GM23338 (cell line): ENCODE measurements at regions not wholly inside any gene's neighbourhood (a gene's known extent, or its start where the extent isn't known, plus 50 kb on each side); places are given as distances from the start of the nearest gene placed in this dataset.

Experiments used
- ATAC-seq: fragments of 200-7000 bp; cut with Tn5 transposase; 3 replicates; pipeline ENCODE4 v1.9.1; 2020
- DNase-seq: peaks from one replicate; pipeline ENCODE4 v3.0.0-alpha.2; 2015; ENCODE audit warnings: low spot score
- H2AFZ ChIP-seq: fragments of 200-600 bp; sonication (generic); 2 replicates; pipeline ENCODE4 v1.8.0; 2016; ENCODE audit warnings: antibody characterized with exemption, mild to moderate bottlenecking, moderate library complexity
- H3F3A ChIP-seq: fragments of 200-600 bp; sonication (generic); replicated peaks from 2 replicates; pipeline ENCODE4 v1.8.0; 2017; ENCODE audit warnings: antibody characterized with exemption, mixed run types, low read depth
- H3K27ac ChIP-seq: fragments of 200-600 bp; sonication (generic); 2 replicates; pipeline ENCODE4 v1.6.1; 2016; ENCODE audit warnings: low read depth
- H3K27me3 ChIP-seq: fragments of 200-600 bp; sonication (generic); 2 replicates; pipeline ENCODE4 v1.8.0; 2016; ENCODE audit warnings: mild to moderate bottlenecking, mixed run types, moderate library complexity; ENCODE audit not compliant: insufficient read depth
- H3K36me3 ChIP-seq: fragments of 200-600 bp; sonication (generic); 2 replicates; pipeline ENCODE4 v1.8.0; 2016; ENCODE audit warnings: mild to moderate bottlenecking; ENCODE audit not compliant: insufficient read depth
- H3K4me1 ChIP-seq: fragments of 200-600 bp; sonication (generic); 2 replicates; pipeline ENCODE4 v1.8.0; 2016; ENCODE audit warnings: mild to moderate bottlenecking, moderate library complexity; ENCODE audit not compliant: insufficient read depth
- H3K4me2 ChIP-seq: fragments of 200-600 bp; sonication (generic); 2 replicates; pipeline ENCODE4 v1.7.1; 2017; ENCODE audit warnings: mixed run types
- H3K4me3 ChIP-seq: fragments of 200-600 bp; sonication (generic); 2 replicates; pipeline ENCODE4 v1.6.1; 2016; ENCODE audit warnings: mixed run types
- H3K79me2 ChIP-seq: fragments of 200-600 bp; sonication (generic); replicated peaks from 2 replicates; pipeline ENCODE4 v1.8.0; 2017; ENCODE audit warnings: mild to moderate bottlenecking; ENCODE audit not compliant: insufficient read depth
- H3K9me2 ChIP-seq: fragments of 200-600 bp; sonication (generic); 2 replicates; pipeline ENCODE4 v1.8.0; 2017; ENCODE audit not compliant: insufficient read depth
- H4K20me1 ChIP-seq: fragments of 200-600 bp; sonication (generic); replicated peaks from 2 replicates; pipeline ENCODE4 v1.8.0; 2017; ENCODE audit warnings: mild to moderate bottlenecking; ENCODE audit not compliant: insufficient read depth
- H3K27ac Mint-ChIP-seq: 2 replicates; pipeline ENCODE4 v1.8.0; 2020; ENCODE audit warnings: inconsistent platforms, mild to moderate bottlenecking, moderate library complexity, mixed read lengths
- H3K27me3 Mint-ChIP-seq: 3 replicates; pipeline ENCODE4 v1.8.0; 2022; ENCODE audit warnings: low read depth, mild to moderate bottlenecking, moderate library complexity, mixed read lengths, inconsistent platforms; ENCODE audit not compliant: insufficient read depth, poor library complexity
- H3K36me3 Mint-ChIP-seq: 3 replicates; pipeline ENCODE4 v1.8.0; 2021; ENCODE audit warnings: low read depth, mild to moderate bottlenecking, inconsistent platforms, moderate library complexity, mixed read lengths
- H3K4me1 Mint-ChIP-seq: 3 replicates; pipeline ENCODE4 v1.8.0; 2020; ENCODE audit warnings: mild to moderate bottlenecking, inconsistent platforms, mixed read lengths
- H3K4me3 Mint-ChIP-seq: 3 replicates; pipeline ENCODE4 v1.8.0; 2021; ENCODE audit warnings: moderate library complexity, mild to moderate bottlenecking, inconsistent platforms, mixed read lengths
- H3K9me3 Mint-ChIP-seq: 3 replicates; pipeline ENCODE4 v1.8.0; 2020; ENCODE audit warnings: moderate library complexity, mild to moderate bottlenecking, inconsistent platforms, mixed read lengths
- CREB1 ChIP-seq: fragments of 250-450 bp; sonication (Bioruptor Pico); IDR thresholded peaks from 2 replicates; pipeline ENCODE4 v1.5.0; 2020; ENCODE audit warnings: low read depth, mild to moderate bottlenecking, moderate library complexity
- CTCF ChIP-seq, 2 experiments: fragments of 200-600 bp in 1 of 2; sonication (generic) in 1 of 2; conservative IDR thresholded peaks; 2 replicates each; pipeline versions ENCODE4 v1.5.1 to v1.6.1; 2016 to 2017; ENCODE audit warnings: antibody characterized with exemption in 2 of 2, low read depth in 2 of 2, mild to moderate bottlenecking in 2 of 2, moderate library complexity in 1 of 2
- ETS1 ChIP-seq: IDR thresholded peaks from 2 replicates; pipeline ENCODE4 v1.6.1; 2016; ENCODE audit warnings: antibody characterized with exemption
- EZH2 ChIP-seq: fragments of 200-600 bp; sonication (generic); IDR thresholded peaks from one replicate; pipeline ENCODE4 v1.8.0; 2017; ENCODE audit warnings: antibody characterized with exemption, mild to moderate bottlenecking, low read depth; ENCODE audit not compliant: unreplicated experiment
- JUNB ChIP-seq: IDR thresholded peaks from one replicate; pipeline ENCODE4 v1.6.1; 2016; ENCODE audit warnings: antibody characterized with exemption; ENCODE audit not compliant: unreplicated experiment
- POLR2AphosphoS5 ChIP-seq: IDR thresholded peaks from 2 replicates; pipeline ENCODE4 v1.6.1; 2016; ENCODE audit warnings: antibody characterized with exemption, low read depth
- ZNF331 ChIP-seq: fragments of 250-450 bp; sonication (Bioruptor Pico); IDR thresholded peaks from 2 replicates; pipeline ENCODE4 v1.5.0; 2020; ENCODE audit warnings: low read depth, mild to moderate bottlenecking, moderate library complexity
- ZNF462 ChIP-seq: fragments of 250-450 bp; sonication (Bioruptor Pico); IDR thresholded peaks from 2 replicates; pipeline ENCODE4 v1.5.0; 2020; ENCODE audit warnings: mild to moderate bottlenecking, moderate library complexity

GRCh38 chr1:222370913-222371675 lies 176.8 kb downstream of the HHIPL2 start:
- Mint-ChIP-seq H3K36me3 (no peaks in the 10 kb centered on the region), H3K9me3 (no peaks in the 10 kb centered on the region), H3K27me3 (no peaks in the 10 kb centered on the region), H3K4me3 (no peak overlapping the region), H3K27ac (no peak overlapping the region), H3K4me1 (no peaks in the 10 kb centered on the region)
- TF ChIP-seq CREB1 (CRISPR knock-in tag), result no peak
- no peak for TF ChIP-seq JUNB
- TF ChIP-seq CTCF (conservative IDR thresholded peaks at IDR 0.05; ENCODE audit: low read depth in 2 of 2), result no peak
- no peak for TF ChIP-seq ZNF462 (CRISPR knock-in tag)
- TF ChIP-seq ZNF331 (CRISPR knock-in tag), result no peak
- TF ChIP-seq EZH2, result no peak
- no peak for TF ChIP-seq POLR2AphosphoS5
- no peak for TF ChIP-seq ETS1
- DNase-seq (no peak), ATAC-seq (no peak)
- Histone ChIP-seq H3K4me2 (no peak overlapping the region), H3K79me2 (no peaks in the 10 kb centered on the region), H2AFZ (no peak overlapping the region), H3K9me2 (peaks cover 7% of the 10 kb centered on the region), H3K4me3 (no peak overlapping the region), H3K27me3 (no peaks in the 10 kb centered on the region), H3F3A (no peaks in the 10 kb centered on the region), H4K20me1 (no peaks in the 10 kb centered on the region), H3K36me3 (no peaks in the 10 kb centered on the region), H3K27ac (no peak overlapping the region), H3K4me1 (no peaks in the 10 kb centered on the region)
